ENCODE measurements at regions not wholly inside any gene's neighbourhood (a gene's known extent, or its start where the extent isn't known, plus 50 kb on each side); places are given as distances from the start of the nearest gene placed in this dataset.
"Not testable (repeated sequence)": the region's sequence is repeated elsewhere in the genome, so short reads cannot be mapped to it uniquely, and the experiment has no call there.

DNA sequence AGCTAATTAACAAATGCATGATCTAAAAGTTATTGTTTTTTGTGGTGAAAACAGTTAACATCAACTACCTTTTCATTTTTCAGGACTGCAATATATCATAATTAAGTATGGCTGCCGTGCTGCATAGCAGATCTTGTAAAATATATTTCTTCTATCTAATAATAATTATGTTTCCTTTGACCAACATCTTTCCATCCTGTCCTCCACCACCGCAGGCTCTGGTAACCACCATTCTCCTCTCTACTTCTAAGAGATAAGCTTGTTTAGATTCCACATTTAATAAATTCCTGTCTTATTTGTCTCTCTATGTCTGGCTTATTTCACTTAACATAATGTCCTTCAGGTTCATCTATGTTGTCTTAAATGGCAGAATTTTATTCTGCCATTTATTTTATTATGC lies 162.3 kb upstream of the TPTE start:
- TF ChIP-seq, protein P1, sequence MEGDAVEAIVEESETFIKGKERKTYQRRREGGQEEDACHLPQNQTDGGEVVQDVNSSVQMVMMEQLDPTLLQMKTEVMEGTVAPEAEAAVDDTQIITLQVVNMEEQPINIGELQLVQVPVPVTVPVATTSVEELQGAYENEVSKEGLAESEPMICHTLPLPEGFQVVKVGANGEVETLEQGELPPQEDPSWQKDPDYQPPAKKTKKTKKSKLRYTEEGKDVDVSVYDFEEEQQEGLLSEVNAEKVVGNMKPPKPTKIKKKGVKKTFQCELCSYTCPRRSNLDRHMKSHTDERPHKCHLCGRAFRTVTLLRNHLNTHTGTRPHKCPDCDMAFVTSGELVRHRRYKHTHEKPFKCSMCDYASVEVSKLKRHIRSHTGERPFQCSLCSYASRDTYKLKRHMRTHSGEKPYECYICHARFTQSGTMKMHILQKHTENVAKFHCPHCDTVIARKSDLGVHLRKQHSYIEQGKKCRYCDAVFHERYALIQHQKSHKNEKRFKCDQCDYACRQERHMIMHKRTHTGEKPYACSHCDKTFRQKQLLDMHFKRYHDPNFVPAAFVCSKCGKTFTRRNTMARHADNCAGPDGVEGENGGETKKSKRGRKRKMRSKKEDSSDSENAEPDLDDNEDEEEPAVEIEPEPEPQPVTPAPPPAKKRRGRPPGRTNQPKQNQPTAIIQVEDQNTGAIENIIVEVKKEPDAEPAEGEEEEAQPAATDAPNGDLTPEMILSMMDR (IDR thresholded peaks at IDR 0.05): not testable (repeated sequence)
- not testable (repeated sequence) for TF ChIP-seq POLR2A (IDR thresholded peaks at IDR 0.05)

Data from Peyer's patch (tissue), 4 donors.